ENCODE measurements at regions not wholly inside any gene's neighbourhood (a gene's known extent, or its start where the extent isn't known, plus 50 kb on each side); places are given as distances from the start of the nearest gene placed in this dataset.

DNA sequence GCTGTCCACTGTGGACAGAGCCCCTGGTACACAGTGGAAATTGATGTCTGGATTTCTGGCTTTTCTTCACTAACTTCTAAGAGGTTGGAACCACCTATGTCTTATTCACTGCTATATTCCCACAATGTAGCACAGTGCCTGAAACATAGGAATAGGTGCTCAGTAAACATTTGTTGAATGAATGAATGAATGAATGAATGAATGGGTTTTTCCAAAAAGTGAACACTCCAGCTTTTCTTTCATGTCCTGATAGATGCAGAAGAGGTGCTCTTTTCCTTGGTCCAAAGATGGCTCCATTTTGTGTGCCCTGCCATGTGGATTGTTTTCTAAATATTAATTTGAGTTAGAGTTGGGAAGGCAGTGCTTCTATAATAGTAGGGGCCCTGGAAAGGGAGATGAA is 124.1 kb downstream of the SP3 start (continued):
- TF ChIP-seq, protein P1, sequence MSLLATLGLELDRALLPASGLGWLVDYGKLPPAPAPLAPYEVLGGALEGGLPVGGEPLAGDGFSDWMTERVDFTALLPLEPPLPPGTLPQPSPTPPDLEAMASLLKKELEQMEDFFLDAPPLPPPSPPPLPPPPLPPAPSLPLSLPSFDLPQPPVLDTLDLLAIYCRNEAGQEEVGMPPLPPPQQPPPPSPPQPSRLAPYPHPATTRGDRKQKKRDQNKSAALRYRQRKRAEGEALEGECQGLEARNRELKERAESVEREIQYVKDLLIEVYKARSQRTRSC (CRISPR knock-in tag; IDR thresholded peaks at IDR 0.05; ENCODE audit: low read depth) = no peak
- TF ChIP-seq ZNF3 (CRISPR knock-in tag; IDR thresholded peaks at IDR 0.05) (no peak), ZFP90 (CRISPR knock-in tag; IDR thresholded peaks at IDR 0.05; ENCODE audit: borderline replicate concordance) (no peak)
- TF ChIP-seq, protein P2, sequence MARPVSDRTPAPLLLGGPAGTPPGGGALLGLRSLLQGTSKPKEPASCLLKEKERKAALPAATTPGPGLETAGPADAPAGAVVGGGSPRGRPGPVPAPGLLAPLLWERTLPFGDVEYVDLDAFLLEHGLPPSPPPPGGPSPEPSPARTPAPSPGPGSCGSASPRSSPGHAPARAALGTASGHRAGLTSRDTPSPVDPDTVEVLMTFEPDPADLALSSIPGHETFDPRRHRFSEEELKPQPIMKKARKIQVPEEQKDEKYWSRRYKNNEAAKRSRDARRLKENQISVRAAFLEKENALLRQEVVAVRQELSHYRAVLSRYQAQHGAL (CRISPR knock-in tag; IDR thresholded peaks at IDR 0.05; ENCODE audit: not compliant biosample characterization) = no peak

DNA sequence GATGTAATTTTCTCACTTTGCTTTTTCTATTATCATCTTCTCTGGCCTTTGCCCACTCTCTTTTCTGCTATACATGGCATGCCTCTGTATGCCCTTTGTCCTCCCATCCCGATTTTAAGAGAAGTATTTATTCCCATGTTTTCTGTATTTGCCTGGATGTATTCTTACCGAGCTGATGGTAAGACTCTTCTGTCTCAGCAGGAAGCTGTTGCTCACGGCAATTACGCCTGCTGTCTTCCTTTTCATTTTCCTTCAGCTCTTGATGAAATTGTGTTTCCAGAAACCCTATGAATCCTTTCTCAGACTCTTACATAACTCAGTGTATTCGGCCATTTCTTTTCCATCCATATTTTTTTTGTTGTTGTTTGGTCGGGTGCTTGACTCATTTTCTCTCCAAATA is 121.6 kb downstream of the SP3 start:
- FAIRE-seq (no peak), DNase-seq (ENCODE audit: low spot score) (no peak), ATAC-seq (no peak)
- Histone ChIP-seq H3K79me2 (ENCODE audit: insufficient read depth, low read length) (no peaks in the 10 kb centered on the region), H3K4me2 (ENCODE audit: low read depth, low read length) (no peak overlapping the region), H2AFZ (ENCODE audit: low read length) (no peak overlapping the region), H4K20me1 (ENCODE audit: insufficient read depth, low read length) (no peaks in the 10 kb centered on the region), H3K27ac (ENCODE audit: extremely low read length, insufficient read depth, low read length) (no peak overlapping the region), H3K4me3 (replicated peaks in 1 of 3; ENCODE audit: insufficient read depth in 1 of 3, low read depth in 2 of 3, low read length in 3 of 3) (no peak overlapping the region), H3K4me1 (ENCODE audit: insufficient read depth, low read length) (no peaks in the 10 kb centered on the region), H3K9ac (ENCODE audit: insufficient read depth, low read depth, low read length) (no peak overlapping the region), H3K27me3 (ENCODE audit: control insufficient read depth in 1 of 2, insufficient read depth in 2 of 2, low read length in 2 of 2) (peaks cover 0 to 5% of the 10 kb centered on the region in 2 experiments; a peak in 2 of 5 replicates), H3K36me3 (replicated peaks in 1 of 2; ENCODE audit: control insufficient read depth in 1 of 2, insufficient read depth in 2 of 2, low read length in 2 of 2) (no peaks in the 10 kb centered on the region), H3K9me3 (ENCODE audit: low read length) (no peaks in the 10 kb centered on the region)
- CTCF ChIA-PET (ENCODE audit: low intra/inter-chr PET ratio, low total read pairs) = no interaction called here
- BruUV-seq (replicated peaks) = no TSS peak
- POLR2A ChIA-PET = no interaction called here
- intact Hi-C loops (cut with micrococcal nuclease; ENCODE audit: unreplicated experiment) (no loop called here), in situ Hi-C loops (cut with HindIII; ENCODE audit: extremely low pct_ligation_motif_present, low pct_unique_long_range_greater_than_20kb) (no loop called here)
- 31% methylated on average over 6 of the region's 6 CpGs for WGBS (ENCODE audit: low lambda C conversion rate)
- TF ChIP-seq, protein P3, sequence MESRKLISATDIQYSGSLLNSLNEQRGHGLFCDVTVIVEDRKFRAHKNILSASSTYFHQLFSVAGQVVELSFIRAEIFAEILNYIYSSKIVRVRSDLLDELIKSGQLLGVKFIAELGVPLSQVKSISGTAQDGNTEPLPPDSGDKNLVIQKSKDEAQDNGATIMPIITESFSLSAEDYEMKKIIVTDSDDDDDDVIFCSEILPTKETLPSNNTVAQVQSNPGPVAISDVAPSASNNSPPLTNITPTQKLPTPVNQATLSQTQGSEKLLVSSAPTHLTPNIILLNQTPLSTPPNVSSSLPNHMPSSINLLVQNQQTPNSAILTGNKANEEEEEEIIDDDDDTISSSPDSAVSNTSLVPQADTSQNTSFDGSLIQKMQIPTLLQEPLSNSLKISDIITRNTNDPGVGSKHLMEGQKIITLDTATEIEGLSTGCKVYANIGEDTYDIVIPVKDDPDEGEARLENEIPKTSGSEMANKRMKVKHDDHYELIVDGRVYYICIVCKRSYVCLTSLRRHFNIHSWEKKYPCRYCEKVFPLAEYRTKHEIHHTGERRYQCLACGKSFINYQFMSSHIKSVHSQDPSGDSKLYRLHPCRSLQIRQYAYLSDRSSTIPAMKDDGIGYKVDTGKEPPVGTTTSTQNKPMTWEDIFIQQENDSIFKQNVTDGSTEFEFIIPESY (CRISPR knock-in tag; IDR thresholded peaks at IDR 0.05) = no peak
- no peak for TF ChIP-seq ZC3H13 (CRISPR knock-in tag; IDR thresholded peaks at IDR 0.05)
- TF ChIP-seq, protein P4, sequence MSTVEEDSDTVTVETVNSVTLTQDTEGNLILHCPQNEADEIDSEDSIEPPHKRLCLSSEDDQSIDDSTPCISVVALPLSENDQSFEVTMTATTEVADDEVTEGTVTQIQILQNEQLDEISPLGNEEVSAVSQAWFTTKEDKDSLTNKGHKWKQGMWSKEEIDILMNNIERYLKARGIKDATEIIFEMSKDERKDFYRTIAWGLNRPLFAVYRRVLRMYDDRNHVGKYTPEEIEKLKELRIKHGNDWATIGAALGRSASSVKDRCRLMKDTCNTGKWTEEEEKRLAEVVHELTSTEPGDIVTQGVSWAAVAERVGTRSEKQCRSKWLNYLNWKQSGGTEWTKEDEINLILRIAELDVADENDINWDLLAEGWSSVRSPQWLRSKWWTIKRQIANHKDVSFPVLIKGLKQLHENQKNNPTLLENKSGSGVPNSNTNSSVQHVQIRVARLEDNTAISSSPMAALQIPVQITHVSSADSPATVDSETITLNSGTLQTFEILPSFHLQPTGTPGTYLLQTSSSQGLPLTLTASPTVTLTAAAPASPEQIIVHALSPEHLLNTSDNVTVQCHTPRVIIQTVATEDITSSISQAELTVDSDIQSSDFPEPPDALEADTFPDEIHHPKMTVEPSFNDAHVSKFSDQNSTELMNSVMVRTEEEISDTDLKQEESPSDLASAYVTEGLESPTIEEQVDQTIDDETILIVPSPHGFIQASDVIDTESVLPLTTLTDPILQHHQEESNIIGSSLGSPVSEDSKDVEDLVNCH (CRISPR knock-in tag; IDR thresholded peaks at IDR 0.05) = no peak
- TF ChIP-seq, protein P5, sequence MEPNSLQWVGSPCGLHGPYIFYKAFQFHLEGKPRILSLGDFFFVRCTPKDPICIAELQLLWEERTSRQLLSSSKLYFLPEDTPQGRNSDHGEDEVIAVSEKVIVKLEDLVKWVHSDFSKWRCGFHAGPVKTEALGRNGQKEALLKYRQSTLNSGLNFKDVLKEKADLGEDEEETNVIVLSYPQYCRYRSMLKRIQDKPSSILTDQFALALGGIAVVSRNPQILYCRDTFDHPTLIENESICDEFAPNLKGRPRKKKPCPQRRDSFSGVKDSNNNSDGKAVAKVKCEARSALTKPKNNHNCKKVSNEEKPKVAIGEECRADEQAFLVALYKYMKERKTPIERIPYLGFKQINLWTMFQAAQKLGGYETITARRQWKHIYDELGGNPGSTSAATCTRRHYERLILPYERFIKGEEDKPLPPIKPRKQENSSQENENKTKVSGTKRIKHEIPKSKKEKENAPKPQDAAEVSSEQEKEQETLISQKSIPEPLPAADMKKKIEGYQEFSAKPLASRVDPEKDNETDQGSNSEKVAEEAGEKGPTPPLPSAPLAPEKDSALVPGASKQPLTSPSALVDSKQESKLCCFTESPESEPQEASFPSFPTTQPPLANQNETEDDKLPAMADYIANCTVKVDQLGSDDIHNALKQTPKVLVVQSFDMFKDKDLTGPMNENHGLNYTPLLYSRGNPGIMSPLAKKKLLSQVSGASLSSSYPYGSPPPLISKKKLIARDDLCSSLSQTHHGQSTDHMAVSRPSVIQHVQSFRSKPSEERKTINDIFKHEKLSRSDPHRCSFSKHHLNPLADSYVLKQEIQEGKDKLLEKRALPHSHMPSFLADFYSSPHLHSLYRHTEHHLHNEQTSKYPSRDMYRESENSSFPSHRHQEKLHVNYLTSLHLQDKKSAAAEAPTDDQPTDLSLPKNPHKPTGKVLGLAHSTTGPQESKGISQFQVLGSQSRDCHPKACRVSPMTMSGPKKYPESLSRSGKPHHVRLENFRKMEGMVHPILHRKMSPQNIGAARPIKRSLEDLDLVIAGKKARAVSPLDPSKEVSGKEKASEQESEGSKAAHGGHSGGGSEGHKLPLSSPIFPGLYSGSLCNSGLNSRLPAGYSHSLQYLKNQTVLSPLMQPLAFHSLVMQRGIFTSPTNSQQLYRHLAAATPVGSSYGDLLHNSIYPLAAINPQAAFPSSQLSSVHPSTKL (CRISPR knock-in tag; IDR thresholded peaks at IDR 0.05) = no peak
- no peak for TF ChIP-seq ZNF891 (CRISPR knock-in tag; IDR thresholded peaks at IDR 0.05)
- TF ChIP-seq ZNF773 (CRISPR knock-in tag; IDR thresholded peaks at IDR 0.05; ENCODE audit: borderline replicate concordance) = no peak
- TF ChIP-seq KLF16 (CRISPR knock-in tag; IDR thresholded peaks at IDR 0.05) = no peak
- no peak for TF ChIP-seq THYN1 (CRISPR knock-in tag; IDR thresholded peaks at IDR 0.05; ENCODE audit: borderline replicate concordance, low read depth)

Data from HepG2 (cell line).